ENCODE measurements at regions not wholly inside any gene's neighbourhood (a gene's known extent, or its start where the extent isn't known, plus 50 kb on each side); places are given as distances from the start of the nearest gene placed in this dataset.
"Not testable (repeated sequence)": the region's sequence is repeated elsewhere in the genome, so short reads cannot be mapped to it uniquely, and the experiment has no call there.

DNA sequence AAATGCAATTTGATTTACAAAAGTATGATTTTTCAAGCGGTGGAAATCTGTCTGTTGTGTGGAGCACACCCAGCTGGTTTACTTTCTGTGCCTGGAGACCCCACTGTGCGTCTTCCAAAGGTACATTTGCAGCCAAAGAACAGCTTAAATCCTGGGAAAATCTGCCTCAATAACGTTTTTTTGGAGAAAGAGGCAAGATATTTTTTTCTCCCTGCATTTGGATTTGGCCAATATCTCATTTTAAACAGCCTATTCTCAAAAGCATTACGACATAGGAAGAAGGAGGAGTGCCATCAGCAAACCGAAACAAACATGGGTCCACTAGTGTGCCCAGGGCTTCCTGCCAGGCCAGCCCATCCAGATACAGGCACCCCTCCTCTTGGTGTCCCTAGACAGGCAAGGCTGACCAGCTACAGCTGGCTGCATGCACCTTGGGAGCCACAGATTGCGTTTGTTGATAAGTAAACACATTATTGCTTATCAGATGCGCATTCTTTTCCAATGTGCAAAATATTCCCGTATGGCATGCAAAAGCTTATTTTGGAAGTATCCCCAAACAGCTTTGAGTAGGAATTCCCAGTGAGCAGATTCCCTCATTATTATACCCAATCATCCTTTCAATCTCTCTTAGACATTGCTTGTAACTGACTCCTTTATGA is 184.5 kb upstream of the MARCKS start:
- Mint-ChIP-seq H3K36me3 (ENCODE audit: low read depth) (no peaks in the 10 kb centered on the region), H3K4me1 (no peaks in the 10 kb centered on the region)
- POLR2A ChIA-PET: no interaction called here

GRCh38 chr6:113674075-113674474 is 183.1 kb upstream of the MARCKS start:
- H3K36me3 Mint-ChIP-seq (ENCODE audit: low read depth): no peaks in the 10 kb centered on the region
- no peaks in the 10 kb centered on the region for H3K9me3 Mint-ChIP-seq
- H3K27ac Mint-ChIP-seq: no peak overlapping the region
- DNase-seq: no peak
- H3K4me3 Mint-ChIP-seq: no peak overlapping the region
- CTCF ChIA-PET: no interaction called here
- POLR2A ChIA-PET: no interaction called here
- no peaks in the 10 kb centered on the region for H3K27me3 Mint-ChIP-seq
- H3K4me1 Mint-ChIP-seq: no peaks in the 10 kb centered on the region

More for the DNA sequence above, 184.5 kb upstream of the MARCKS start:
- Mint-ChIP-seq H3K27me3 (no peaks in the 10 kb centered on the region), H3K27ac (no peak overlapping the region), H3K4me3 (no peak overlapping the region), H3K9me3 (no peaks in the 10 kb centered on the region)
- DNase-seq: no peak
- CTCF ChIA-PET: no interaction called here

GRCh38 chr6:113676057-113676456 is 181.1 kb upstream of the MARCKS start:
- no peak for DNase-seq
- Mint-ChIP-seq H3K36me3 (ENCODE audit: low read depth) (no peaks in the 10 kb centered on the region), H3K4me1 (no peaks in the 10 kb centered on the region), H3K9me3 (no peaks in the 10 kb centered on the region), H3K27me3 (no peaks in the 10 kb centered on the region), H3K27ac (no peak overlapping the region), H3K4me3 (no peak overlapping the region)
- POLR2A ChIA-PET: no interaction called here
- CTCF ChIA-PET: no interaction called here

DNA sequence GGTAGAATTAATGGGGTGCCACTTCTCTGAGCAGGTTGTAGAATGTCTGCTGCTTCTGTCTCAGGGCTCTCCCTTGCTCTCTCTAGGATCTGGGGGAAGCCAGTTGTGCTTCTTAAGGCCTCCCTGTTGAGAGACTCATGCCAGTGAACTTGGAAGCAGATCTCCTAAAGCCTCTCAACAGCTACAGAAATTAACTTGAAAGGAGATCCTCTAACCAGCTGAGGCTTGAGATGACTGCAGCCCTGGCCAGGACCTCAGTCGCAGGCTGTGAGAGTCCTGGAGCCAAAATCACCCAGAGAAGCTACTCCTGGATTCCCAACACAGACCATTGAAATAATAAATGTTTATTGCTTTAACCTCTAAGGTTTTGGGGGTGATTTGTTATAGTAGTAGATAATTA is 180.2 kb upstream of the MARCKS start:
- Mint-ChIP-seq H3K4me3 (no peak overlapping the region), H3K27me3 (no peaks in the 10 kb centered on the region), H3K4me1 (no peaks in the 10 kb centered on the region), H3K9me3 (no peaks in the 10 kb centered on the region), H3K27ac (no peak overlapping the region), H3K36me3 (ENCODE audit: low read depth) (no peaks in the 10 kb centered on the region)
- no peak for DNase-seq
- ChIA-PET POLR2A (no interaction called here), CTCF (no interaction called here)

GRCh38 chr6:113679051-113679450 is 178.1 kb upstream of the MARCKS start:
- DNase-seq: no peak
- H3K27ac Mint-ChIP-seq: no peak overlapping the region
- no peaks in the 10 kb centered on the region for H3K36me3 Mint-ChIP-seq (ENCODE audit: low read depth)
- H3K27me3 Mint-ChIP-seq: no peaks in the 10 kb centered on the region
- POLR2A ChIA-PET: no interaction called here
- CTCF ChIA-PET: no interaction called here
- H3K4me3 Mint-ChIP-seq: no peak overlapping the region
- no peaks in the 10 kb centered on the region for H3K9me3 Mint-ChIP-seq
- no peaks in the 10 kb centered on the region for H3K4me1 Mint-ChIP-seq

- H3K9me3 Mint-ChIP-seq: no peaks in the 10 kb centered on the region
- POLR2A ChIA-PET: no interaction called here
- no peaks in the 10 kb centered on the region for H3K27me3 Mint-ChIP-seq
- no peaks in the 10 kb centered on the region for H3K36me3 Mint-ChIP-seq (ENCODE audit: low read depth)
- H3K27ac Mint-ChIP-seq: no peak overlapping the region
- CTCF ChIA-PET: no interaction called here
- no peak overlapping the region for H3K4me3 Mint-ChIP-seq
- DNase-seq: no peak
- H3K4me1 Mint-ChIP-seq: no peaks in the 10 kb centered on the region
Observed at GRCh38 chr6:113680301-113680700, 176.8 kb upstream of the MARCKS start.

- POLR2A ChIA-PET: no interaction called here
- CTCF ChIA-PET: no interaction called here
Observed at GRCh38 chr6:113683968-113684367, 173.2 kb upstream of the MARCKS start.

GRCh38 chr6:113684382-113684901 is 172.7 kb upstream of the MARCKS start:
- Mint-ChIP-seq H3K27ac (no peak overlapping the region), H3K27me3 (no peaks in the 10 kb centered on the region), H3K9me3 (no peaks in the 10 kb centered on the region), H3K4me3 (no peak overlapping the region), H3K36me3 (ENCODE audit: low read depth) (no peaks in the 10 kb centered on the region), H3K4me1 (no peaks in the 10 kb centered on the region)
- CTCF ChIA-PET: no interaction called here
- DNase-seq: no peak
- POLR2A ChIA-PET: interaction anchor here (0.6 kb wide), 1 partner anchor 9 kb away, joined by 4 read pairs; no protein-coding TSS in a partner anchor

More at GRCh38 chr6:113683968-113684367, 173.2 kb upstream of the MARCKS start:
- Mint-ChIP-seq H3K27ac (no peak overlapping the region), H3K4me3 (no peak overlapping the region), H3K27me3 (no peaks in the 10 kb centered on the region), H3K4me1 (no peaks in the 10 kb centered on the region), H3K9me3 (no peaks in the 10 kb centered on the region), H3K36me3 (ENCODE audit: low read depth) (no peaks in the 10 kb centered on the region)
- no peak for DNase-seq

DNA sequence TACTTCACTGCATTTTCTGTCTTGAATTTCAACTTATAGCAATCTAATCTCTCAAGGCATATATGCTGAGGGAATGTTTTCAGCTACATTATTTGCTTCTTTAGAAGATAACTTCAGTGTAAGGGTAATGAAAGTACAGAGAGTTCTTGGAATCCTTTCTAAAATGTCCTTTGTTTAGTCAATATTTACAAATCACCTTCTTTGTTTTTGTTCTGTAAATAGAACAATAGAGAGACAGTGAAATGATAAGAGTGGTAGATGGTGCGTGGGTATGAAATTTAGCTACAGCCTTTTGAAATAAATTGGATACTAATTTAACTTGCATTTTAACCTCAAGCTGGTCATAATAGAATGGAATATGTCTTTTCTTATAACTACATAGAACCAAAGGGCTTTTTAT is 171.1 kb upstream of the MARCKS start:
- Mint-ChIP-seq H3K36me3 (ENCODE audit: low read depth) (no peaks in the 10 kb centered on the region), H3K9me3 (no peaks in the 10 kb centered on the region), H3K4me1 (no peaks in the 10 kb centered on the region), H3K4me3 (no peak overlapping the region), H3K27me3 (no peaks in the 10 kb centered on the region), H3K27ac (no peak overlapping the region)
- no peak for DNase-seq
- ChIA-PET POLR2A (no interaction called here), CTCF (no interaction called here)

- POLR2A ChIA-PET; DNase-seq; H3K27me3 Mint-ChIP-seq; H3K4me3 Mint-ChIP-seq; H3K9me3 Mint-ChIP-seq; H3K4me1 Mint-ChIP-seq; CTCF ChIA-PET; H3K27ac Mint-ChIP-seq; H3K36me3 Mint-ChIP-seq (ENCODE audit: low read depth): not testable (repeated sequence)
Observed at GRCh38 chr6:113689620-113690019, 167.5 kb upstream of the MARCKS start.

DNA sequence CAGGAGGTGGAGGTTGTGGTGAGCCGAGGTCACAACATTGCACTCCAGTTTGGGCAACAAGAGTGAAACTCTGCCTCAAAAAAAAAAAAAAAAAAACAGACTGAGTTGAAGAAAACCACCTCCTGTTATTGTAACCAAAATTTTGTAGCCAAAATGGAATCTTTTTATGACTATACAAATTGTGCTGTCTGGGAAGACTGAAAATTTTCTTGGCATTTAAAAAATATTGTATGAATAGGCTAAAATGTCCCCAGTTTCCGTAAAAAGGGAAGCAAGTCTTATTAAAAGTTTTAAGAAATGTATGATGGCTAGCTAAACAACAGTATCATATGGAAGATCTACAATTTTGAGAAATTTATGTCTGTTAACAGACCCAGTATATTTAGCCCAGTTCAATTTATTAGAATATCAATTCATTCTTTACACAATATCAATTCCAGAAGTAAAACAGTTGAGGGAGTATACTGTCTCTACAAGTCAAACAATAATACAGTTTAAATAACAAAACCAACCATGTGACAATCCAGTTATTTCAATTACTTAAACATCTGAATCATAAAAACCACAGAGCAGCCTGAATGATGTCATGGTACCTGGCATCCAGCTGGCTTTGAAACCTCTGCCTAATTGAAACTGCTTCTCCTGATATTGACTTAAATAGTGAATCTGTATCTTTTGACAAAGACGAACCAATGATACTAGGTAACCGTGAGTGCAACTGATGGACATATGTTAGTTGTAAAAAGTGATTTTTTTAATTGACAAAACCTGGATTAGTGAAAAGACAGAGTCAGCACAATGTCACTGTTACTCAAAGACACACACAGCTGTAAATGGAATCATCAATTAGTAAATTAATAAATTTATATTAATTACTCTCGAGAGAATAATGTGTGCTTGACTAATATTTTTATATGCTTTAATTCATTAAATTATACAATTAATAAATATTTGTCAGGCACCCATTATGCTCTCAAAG is 166.6 kb upstream of the MARCKS start:
- H3K36me3 Mint-ChIP-seq (ENCODE audit: low read depth): no peaks in the 10 kb centered on the region
- CTCF ChIA-PET: no interaction called here
- POLR2A ChIA-PET: no interaction called here

DNA sequence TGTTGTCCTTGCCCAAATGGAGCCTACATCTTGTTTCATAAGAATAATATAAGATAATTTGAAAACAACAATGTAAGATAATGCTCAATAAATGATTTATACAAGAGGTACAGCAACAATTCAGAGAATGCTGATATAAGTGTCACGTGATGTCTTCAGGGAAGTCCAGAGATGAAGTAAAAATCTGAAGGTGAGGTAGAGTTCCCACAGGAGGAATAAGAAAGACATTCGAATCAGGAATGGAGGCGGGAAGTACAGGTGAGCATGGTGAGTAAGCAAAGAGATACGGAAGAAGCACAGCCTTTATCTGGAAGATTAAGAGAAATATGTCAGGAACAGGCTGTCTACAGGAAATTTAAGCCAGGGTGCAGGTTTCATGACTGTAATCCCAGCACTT is 165.9 kb upstream of the MARCKS start:
- DNase-seq: no peak
- H3K4me1 Mint-ChIP-seq: no peaks in the 10 kb centered on the region
- ChIA-PET CTCF (no interaction called here), POLR2A (no interaction called here)
- no peak overlapping the region for H3K4me3 Mint-ChIP-seq
- no peaks in the 10 kb centered on the region for H3K36me3 Mint-ChIP-seq (ENCODE audit: low read depth)
- no peaks in the 10 kb centered on the region for H3K9me3 Mint-ChIP-seq
- no peaks in the 10 kb centered on the region for H3K27me3 Mint-ChIP-seq
- H3K27ac Mint-ChIP-seq: no peak overlapping the region

More for the DNA sequence above, 166.6 kb upstream of the MARCKS start:
- no peak for DNase-seq
- Mint-ChIP-seq H3K4me1 (no peaks in the 10 kb centered on the region), H3K27ac (no peak overlapping the region), H3K27me3 (no peaks in the 10 kb centered on the region), H3K9me3 (no peaks in the 10 kb centered on the region), H3K4me3 (no peak overlapping the region)

- H3K4me1 Mint-ChIP-seq: no peaks in the 10 kb centered on the region
- H3K9me3 Mint-ChIP-seq: no peaks in the 10 kb centered on the region
- H3K4me3 Mint-ChIP-seq: no peak overlapping the region
- CTCF ChIA-PET: no interaction called here
- no peaks in the 10 kb centered on the region for H3K36me3 Mint-ChIP-seq (ENCODE audit: low read depth)
- no peak overlapping the region for H3K27ac Mint-ChIP-seq
- no peak for DNase-seq
- POLR2A ChIA-PET: interaction anchor here (0.6 kb wide), 1 partner anchor 9 kb away, joined by 4 read pairs; no protein-coding TSS in a partner anchor
- H3K27me3 Mint-ChIP-seq: no peaks in the 10 kb centered on the region
Observed at GRCh38 chr6:113693851-113694250, 163.3 kb upstream of the MARCKS start.
